Kidney (tissue), 13 donors: ENCODE measurements at regions not wholly inside any gene's neighbourhood (a gene's known extent, or its start where the extent isn't known, plus 50 kb on each side); places are given as distances from the start of the nearest gene placed in this dataset.

Experiments used
- DNase-seq, 5 donors: peaks; one replicate each; pipeline ENCODE4 v3.0.0-alpha.2; 2013 to 2020
- FAIRE-seq: peaks from 2 replicates; lab custom pipeline; 2012; peaks lifted over from hg19 to GRCh38; lab: Jason Lieb, UNC
- H3K27ac ChIP-seq, 2 donors: one replicate each; pipeline ENCODE4 v1.7.0; 2013; ENCODE audit warnings: low read depth in 2 of 2, low read length in 2 of 2, inconsistent platforms in 1 of 2
- H3K27me3 ChIP-seq: one replicate; pipeline ENCODE4 v1.7.1; 2013; ENCODE audit warnings: low read length, inconsistent platforms; ENCODE audit not compliant: control insufficient read depth, insufficient read depth
- H3K36me3 ChIP-seq, 3 donors: one replicate each; pipeline versions ENCODE4 v1.7.0 to v1.7.1; 2013; ENCODE audit warnings: low read length in 3 of 3, control low read depth in 1 of 3, inconsistent platforms in 1 of 3; ENCODE audit not compliant: insufficient read depth in 3 of 3, control insufficient read depth in 2 of 3
- H3K4me1 ChIP-seq, 3 donors: one replicate each; pipeline versions ENCODE4 v1.7.0 to v1.7.1; 2013; ENCODE audit warnings: low read length in 3 of 3, inconsistent platforms in 1 of 3, low read depth in 1 of 3; ENCODE audit not compliant: control insufficient read depth in 2 of 3, insufficient read depth in 2 of 3
- H3K4me3 ChIP-seq, 3 donors: one replicate each; pipeline versions ENCODE4 v1.7.0 to v1.8.1; 2013; ENCODE audit warnings: low read length in 3 of 3, control low read depth in 1 of 3, inconsistent platforms in 1 of 3
- H3K9ac ChIP-seq, 3 donors: one replicate each; pipeline versions ENCODE4 v1.7.0 to v1.7.1; 2013; ENCODE audit warnings: low read length in 3 of 3, control low read depth in 1 of 3, inconsistent platforms in 1 of 3
- H3K9me3 ChIP-seq, 3 donors: one replicate each; pipeline versions ENCODE4 v1.7.0 to v1.7.1; 2013; ENCODE audit warnings: low read length in 3 of 3, control low read depth in 1 of 3, inconsistent platforms in 1 of 3; ENCODE audit not compliant: control insufficient read depth in 2 of 3, insufficient read depth in 1 of 3
- intact Hi-C: fragments of 100-400 bp; cut with DNase I; formaldehyde crosslinking; loops from one replicate; pipeline ENCODE4 v1.11.1; 2022
- TF ChIP-seq, protein P1 (sequence below): IDR thresholded peaks from 3 replicates; pipeline ENCODE4 v1.5.1; 2012; ENCODE audit warnings: mild to moderate bottlenecking, moderate library complexity, borderline replicate concordance; ENCODE audit not compliant: insufficient read depth; ENCODE audit errors: extremely low read depth
- donor health status: control.
- donor health status: control.
- donor health status: control.
- donor health status: control.
- donor health status: control.
- donor health status: DM: yes; HTN: yes; CAD: no.
- donor health status: Normal renal cell carcinoma (clear cell type).

DNA sequence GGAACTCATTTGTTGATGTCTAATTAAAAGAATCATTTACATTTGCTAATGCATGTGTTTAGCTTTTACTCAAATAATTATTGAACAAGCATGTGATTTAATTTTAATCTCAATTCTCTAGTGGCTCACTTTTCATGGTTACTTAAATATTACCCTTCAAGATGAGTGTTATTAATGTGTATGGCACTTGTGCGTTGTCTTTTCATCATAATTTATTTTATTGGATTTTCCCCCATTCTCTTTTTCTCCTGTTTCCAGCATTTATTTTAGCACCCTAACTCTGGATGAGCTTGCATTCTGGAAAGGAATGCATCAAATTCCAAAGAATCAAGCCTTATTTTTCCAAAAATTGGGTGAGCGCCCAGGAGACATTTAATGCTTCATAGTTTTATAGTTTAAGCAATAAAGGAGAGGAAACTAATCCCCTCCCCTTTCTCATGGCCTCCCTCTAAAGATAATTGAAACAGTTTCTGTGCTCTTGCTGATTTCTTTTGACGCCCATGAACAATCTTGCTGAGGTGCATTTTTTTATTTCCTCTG, 191.1 kb upstream of the FAT4 start:
- H3K27ac ChIP-seq, result no peak overlapping the region
- H3K9ac ChIP-seq, result no peak overlapping the region
- FAIRE-seq (no peak), DNase-seq (peak in 1 of 5 donors; percentile 70)
- no peaks in the 10 kb centered on the region for H3K36me3 ChIP-seq
- no peaks in the 10 kb centered on the region for H3K9me3 ChIP-seq
- no peak overlapping the region for H3K4me3 ChIP-seq
- intact Hi-C loops, result no loop called here
- no peaks in the 10 kb centered on the region for H3K27me3 ChIP-seq
- H3K4me1 ChIP-seq, result no peaks in the 10 kb centered on the region
- TF ChIP-seq, protein P1, sequence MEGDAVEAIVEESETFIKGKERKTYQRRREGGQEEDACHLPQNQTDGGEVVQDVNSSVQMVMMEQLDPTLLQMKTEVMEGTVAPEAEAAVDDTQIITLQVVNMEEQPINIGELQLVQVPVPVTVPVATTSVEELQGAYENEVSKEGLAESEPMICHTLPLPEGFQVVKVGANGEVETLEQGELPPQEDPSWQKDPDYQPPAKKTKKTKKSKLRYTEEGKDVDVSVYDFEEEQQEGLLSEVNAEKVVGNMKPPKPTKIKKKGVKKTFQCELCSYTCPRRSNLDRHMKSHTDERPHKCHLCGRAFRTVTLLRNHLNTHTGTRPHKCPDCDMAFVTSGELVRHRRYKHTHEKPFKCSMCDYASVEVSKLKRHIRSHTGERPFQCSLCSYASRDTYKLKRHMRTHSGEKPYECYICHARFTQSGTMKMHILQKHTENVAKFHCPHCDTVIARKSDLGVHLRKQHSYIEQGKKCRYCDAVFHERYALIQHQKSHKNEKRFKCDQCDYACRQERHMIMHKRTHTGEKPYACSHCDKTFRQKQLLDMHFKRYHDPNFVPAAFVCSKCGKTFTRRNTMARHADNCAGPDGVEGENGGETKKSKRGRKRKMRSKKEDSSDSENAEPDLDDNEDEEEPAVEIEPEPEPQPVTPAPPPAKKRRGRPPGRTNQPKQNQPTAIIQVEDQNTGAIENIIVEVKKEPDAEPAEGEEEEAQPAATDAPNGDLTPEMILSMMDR, result no peak

DNA sequence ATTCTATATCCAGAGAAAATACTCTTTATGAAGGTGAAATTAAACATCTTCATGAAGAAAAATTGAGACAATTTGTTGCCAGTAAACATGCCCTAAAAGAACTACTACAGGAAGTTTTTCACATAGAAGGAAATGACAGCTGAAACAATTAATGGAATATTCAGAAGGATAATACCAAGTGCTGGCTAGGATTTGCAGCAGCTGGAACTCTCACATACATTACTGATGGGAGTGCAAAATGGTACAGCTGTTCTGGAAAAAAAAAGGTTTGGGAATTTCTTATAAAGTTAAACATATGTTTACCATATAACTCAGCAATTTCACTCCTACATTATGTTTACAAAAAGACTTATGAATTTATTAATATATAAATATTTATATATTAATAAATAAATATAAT, 193.2 kb upstream of the FAT4 start:
- TF ChIP-seq, protein P1, result no peak
- intact Hi-C loops, result no loop called here
- H3K36me3 ChIP-seq, result no peaks in the 10 kb centered on the region
- no peaks in the 10 kb centered on the region for H3K9me3 ChIP-seq
- no peak for DNase-seq
- no peaks in the 10 kb centered on the region for H3K27me3 ChIP-seq
- no peak overlapping the region for H3K9ac ChIP-seq
- H3K4me3 ChIP-seq, result no peak overlapping the region
- H3K27ac ChIP-seq, result no peak overlapping the region
- H3K4me1 ChIP-seq, result no peaks in the 10 kb centered on the region
- no peak for FAIRE-seq

DNA sequence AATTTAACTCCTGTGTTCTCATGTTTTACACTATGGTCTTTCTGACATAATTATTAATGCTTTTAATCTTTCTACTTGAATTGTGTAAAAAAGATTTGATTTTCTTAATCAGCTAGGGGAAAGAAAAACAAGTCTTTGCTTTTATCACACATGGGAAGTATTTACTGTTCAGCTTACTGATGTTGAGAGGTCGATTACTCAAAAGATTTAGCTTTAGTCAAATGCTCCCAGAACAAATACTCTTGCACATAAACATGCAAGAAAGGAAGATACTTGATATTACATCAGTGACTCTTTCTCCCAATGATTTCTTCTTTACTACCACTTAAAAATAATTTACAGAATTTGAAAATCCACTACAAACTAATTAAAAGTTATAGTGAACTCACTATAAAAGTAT, 198.3 kb upstream of the FAT4 start:
- FAIRE-seq (no peak), DNase-seq (no peak)
- Histone ChIP-seq H3K9me3 (no peaks in the 10 kb centered on the region), H3K27me3 (no peaks in the 10 kb centered on the region), H3K9ac (no peak overlapping the region), H3K4me3 (no peak overlapping the region), H3K27ac (no peak overlapping the region), H3K4me1 (no peaks in the 10 kb centered on the region), H3K36me3 (no peaks in the 10 kb centered on the region)
- intact Hi-C loops, result no loop called here
- TF ChIP-seq, protein P1, result no peak

DNA sequence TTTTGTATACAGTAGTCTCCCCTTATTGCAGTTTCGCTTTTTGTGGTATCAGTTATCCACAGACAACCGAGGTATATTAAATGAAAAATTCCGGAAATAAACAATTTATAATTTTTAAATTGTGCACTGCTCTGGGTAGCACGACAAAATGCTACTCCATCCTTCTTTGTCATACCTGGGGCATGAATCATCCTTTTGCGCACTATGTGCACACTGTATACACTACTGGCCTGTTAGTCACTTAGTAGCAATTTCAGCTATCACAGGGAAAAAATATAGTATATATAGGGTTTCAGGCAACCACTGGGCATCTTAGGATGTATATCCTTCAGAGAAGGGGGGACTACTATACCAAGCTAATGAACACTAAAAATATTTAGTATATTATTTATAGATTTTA, 198.8 kb upstream of the FAT4 start:
- no peaks in the 10 kb centered on the region for H3K4me1 ChIP-seq
- no peaks in the 10 kb centered on the region for H3K36me3 ChIP-seq
- intact Hi-C loops, result no loop called here
- no peak overlapping the region for H3K4me3 ChIP-seq
- H3K9me3 ChIP-seq, result no peaks in the 10 kb centered on the region
- H3K27ac ChIP-seq, result no peak overlapping the region
- no peak for FAIRE-seq
- H3K27me3 ChIP-seq, result no peaks in the 10 kb centered on the region
- no peak for DNase-seq
- no peak overlapping the region for H3K9ac ChIP-seq
- TF ChIP-seq, protein P1, result no peak
